Fibroblast of peridontal ligament (primary cell): ENCODE measurements at regions not wholly inside any gene's neighbourhood (a gene's known extent, or its start where the extent isn't known, plus 50 kb on each side); places are given as distances from the start of the nearest gene placed in this dataset.

Source experiments
- DNase-seq: peaks from one replicate; pipeline ENCODE4 v3.0.0-alpha.2; 2010; ENCODE audit errors: extremely low read depth

DNA sequence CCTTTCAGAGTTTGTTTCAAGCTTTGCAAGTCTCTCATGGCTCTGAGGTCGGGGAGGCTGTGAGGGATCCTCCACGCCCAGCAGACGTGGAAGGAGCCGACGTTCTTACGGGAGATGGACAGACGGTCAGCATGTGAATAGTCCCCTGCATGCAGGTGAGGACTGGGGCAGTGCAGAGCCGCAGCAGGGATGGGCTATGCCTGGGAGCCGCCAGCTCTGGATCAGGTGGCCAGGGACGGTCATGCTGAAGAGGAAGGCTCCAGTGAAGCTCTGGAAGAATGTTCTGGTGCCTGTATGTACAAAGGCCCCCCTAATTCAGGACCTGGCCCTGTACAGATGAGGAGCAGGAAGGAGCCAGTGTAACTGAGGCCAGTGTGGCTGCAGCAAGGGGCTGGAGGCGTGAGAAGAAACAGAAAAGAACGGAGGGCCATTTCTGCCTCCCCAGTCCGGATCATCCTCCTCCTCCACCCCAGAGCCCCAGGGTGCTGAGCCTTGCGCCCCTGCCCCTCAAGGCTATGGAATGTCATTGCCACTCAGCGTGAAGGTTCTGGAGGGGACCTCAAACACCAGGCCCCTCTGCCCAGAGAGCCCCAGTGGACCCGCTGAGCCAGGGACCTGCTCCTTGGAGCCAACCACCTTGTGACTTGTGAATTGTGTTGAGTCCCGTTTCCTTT lies 96.8 kb upstream of the DIO3 start:
- DNase-seq, result no peak

DNA sequence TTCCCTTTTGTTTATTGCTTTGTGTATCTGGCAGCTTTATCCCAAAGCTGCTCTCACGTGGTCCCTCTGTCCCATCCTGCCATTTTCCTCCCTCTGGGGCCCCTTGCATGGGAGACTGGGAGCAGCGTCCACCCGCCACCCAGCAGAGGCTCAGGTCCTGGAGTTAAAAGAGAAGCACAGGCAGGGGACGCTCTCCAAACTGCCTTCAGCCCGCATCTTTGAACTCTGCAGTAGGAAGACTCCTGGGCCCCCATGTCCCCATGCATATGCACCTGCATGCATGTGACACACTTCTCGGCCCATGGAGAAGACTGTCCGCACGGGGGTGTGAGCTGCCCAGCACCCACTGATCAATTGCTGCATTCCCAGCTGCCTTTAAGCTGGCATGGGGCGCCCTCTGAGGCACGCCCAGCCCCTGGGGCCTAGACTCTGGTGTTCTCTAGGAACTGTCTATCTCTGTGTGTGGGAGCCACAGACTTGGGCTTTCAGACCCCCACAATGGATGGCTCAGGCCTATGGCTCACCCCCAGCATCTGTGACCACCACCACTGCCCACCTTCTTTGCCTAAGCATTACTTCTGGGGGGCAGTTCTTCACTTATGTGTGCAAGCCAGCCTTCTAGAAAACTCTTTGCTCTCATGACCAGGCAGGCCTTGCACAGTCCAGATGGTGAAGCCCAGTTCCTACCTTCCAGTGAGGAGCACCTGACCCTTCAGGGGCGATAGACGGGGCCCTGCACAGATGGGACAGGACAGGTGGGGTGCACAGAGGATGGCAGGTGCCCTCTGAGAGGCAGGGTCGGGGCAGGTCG lies 96.1 kb upstream of the DIO3 start:
- DNase-seq, result no peak

DNA sequence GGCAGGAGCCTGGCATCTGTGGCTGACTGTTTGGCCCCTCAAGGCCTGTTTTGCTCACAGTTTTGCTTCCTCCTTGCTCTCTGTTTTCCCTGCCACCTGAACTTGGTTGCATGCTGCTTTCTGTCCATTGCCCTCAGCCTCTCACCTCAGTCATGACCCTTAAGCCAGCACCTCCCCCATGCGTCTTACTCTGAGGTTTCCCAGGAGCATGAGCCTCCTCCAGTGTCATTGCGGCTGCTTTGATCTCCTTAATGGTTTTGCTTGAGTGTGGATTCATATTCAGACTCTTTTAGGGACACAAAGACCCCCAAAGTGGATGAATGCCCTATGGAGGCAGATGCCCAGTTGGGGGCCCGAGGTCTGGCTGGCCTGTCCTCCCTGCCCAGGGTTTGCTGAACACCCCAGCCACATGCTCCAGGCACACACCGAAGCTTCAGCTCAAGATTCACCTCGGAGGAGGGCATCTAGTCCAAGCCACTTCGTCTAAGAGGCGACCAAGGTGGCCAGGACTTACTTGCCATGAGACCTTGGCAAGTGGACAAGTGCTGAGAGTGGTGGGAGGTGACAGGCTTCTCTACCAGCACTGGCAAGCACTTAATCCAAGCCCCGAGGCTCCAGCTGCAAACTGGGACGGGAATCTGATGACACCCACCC lies 95.4 kb upstream of the DIO3 start:
- DNase-seq, result no peak

DNA sequence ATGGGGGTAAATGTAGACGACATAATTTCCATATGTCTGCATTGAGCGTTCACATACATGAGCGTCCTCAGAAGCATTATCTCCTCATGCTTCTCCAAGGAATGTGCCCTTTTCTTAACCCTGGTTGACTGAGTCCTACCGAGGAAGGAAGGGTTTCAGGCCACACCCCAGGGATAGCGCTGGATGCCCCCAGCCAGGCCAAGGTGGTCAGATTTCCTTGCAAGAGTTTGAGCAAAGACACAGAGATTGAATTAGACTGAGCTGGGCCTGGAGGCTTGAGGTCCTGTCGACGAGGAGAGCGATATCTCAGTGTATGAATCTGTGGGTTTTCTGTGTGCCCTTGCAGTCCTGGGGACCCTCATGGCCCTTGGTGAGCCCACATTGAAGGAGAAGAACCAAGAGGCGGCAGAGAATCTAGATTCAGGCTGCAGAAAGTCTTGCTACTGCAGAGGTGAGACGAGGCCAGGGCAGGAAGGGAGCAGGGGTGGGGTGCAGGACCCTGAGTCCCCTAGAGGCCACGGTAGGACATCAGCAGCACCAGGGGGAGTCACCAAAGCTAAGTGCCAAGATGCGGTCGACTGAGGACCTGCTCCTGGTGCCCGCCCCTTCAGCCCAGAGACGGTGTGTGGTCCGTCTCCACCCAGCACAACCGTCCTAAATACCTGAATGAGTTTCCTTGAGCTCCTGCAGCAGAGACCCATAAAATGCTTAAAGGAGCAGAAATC lies 94.7 kb upstream of the DIO3 start:
- no peak for DNase-seq

DNA sequence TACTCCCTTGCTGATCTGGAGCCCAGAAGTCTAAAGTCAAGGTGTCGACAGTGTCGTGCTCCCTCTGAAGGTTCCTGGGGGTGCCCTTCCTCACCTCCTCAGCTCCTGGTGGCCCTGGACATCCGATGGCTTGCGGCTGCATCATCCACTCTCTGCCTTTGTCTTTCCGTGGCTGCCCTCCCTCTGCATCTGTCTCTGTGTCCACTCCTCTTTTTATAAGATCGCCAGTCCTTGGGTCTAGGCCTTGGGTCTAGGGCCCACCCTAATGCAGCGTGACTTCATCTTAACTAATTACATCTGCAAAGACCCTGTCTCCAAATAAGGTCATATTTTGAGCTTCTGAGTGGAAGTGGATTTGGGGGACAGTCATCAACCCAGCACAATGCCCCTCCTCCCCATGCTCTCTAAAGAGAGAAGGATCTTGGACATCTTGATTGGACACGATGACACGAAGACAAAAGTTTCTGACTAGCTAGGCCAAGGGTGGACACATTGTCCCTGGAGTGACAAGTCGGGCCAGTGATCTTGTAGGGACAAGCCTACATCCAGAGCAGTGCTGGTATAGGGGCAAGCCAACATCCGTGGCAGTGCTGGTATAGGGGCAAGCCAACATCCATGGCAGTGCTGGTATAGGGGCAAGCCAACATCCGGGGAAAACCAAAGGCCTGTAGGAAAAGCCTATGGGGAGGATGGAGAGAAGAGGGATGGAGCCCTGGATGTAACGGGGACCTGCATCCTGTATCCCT lies 93.9 kb upstream of the DIO3 start:
- DNase-seq, result no peak

DNA sequence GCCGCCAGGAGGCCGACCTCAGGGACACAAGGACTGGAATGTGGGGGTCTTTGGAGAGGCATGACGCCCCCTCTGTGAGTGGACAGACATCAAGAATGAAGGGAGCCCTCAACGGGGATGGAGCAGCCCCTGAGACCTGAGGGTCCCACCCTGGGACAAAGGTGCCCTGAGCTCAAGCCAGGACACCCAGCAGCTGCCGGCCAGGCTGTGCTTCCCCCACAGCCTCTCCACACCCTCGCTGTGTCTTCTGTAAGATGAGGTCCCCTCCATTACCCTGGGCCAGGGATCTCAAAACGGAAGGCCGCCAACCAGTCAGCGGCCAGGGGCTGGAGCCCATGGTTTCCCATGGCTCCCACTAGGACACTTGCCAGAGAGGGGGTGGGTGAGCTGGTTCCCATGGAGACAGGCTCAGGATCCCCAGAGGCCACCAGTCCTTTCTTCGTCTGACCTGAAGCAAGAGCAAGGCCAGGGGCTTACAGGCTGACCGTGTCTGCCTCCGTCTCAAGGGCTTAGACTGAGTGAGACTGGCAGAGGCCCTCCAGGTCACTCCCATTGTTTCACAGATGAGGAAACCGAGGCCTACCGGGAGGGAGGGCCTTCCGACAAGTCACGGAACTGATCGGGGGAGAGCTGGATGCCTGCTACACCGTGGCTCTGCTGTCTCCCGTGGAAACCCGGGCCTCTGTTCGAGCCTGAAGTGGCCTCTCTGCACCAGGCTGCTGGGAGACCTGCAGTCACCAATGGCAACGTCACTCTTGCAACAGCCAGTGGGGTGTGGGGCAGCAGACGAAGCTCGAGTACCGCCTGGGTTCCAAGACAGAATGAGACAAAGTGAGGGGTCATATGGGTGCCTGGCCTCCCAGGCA lies 91.7 kb upstream of the DIO3 start:
- DNase-seq, result no peak

DNA sequence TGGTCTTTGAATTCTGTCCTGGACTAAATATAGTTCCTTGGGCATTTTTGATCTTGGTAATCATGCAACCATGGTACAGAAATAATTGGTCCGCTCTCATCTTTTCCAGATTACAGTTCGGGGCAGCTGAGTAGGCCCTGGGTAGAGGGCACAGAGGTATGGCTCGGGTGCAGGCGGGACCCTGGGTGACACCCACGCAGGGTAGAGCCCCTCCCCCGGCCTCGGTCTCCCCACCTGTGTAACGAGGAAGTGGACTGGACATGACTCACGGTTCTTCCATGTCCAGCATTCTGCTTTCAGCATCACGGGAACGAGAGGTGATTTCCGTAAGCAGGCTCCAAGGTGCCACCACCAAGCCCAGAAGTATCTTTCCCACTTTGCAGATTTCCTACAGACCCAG lies 91.0 kb upstream of the DIO3 start:
- no peak for DNase-seq

DNA sequence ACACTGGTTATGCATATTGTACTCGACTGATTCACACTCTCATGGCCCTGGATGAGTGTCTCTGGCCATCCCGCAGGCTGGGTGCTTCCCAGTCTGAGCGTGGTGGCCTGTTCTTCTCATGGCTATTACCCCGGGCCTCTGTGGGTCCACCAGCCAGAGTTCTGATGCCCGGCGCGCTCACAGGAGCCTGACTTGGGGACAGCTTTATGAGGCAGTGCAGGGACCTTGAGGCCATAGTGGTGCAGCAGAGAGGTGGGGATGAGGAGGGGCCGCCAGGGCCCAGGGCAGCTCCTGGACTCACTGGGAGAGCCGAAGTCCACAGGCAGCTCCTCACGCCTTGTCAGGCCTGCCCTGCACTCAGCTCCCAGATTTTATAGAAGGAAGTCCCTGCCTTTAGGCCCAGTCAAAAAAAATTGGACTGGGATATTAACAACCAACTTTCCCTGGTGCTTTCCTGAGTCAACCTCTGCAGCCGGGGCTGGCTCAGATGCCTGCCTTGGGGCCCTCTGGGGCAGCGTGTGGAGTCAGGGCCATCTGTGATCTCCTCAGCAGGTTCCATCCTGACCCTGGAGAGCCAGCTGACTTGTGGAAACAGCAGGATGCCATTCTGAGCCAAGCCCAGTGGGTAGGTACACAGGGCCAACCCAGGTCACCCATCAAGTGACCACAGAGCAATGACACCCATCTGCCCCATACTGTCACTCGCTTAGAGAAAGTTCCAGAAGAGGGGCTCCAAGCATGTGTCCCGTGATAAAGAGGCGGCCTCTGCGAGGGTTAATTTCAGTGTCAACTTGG lies 89.4 kb upstream of the DIO3 start:
- DNase-seq, result no peak

DNA sequence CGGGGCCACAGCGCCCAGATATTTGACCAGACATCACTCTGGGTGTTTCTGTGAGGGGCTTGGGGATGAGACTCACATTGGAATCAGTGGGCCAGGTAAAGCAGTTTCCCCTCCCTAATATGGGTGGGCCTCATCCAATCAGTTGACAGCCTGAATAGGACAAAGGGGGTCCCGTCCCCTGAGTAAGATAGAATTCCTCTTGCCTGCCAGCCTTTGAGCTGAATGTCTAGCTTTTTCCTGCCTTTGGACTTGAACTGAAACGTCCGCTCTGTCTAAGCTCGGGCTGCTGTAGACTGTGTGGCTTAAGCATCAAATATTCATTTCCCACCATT lies 88.8 kb upstream of the DIO3 start:
- DNase-seq, result no peak

DNA sequence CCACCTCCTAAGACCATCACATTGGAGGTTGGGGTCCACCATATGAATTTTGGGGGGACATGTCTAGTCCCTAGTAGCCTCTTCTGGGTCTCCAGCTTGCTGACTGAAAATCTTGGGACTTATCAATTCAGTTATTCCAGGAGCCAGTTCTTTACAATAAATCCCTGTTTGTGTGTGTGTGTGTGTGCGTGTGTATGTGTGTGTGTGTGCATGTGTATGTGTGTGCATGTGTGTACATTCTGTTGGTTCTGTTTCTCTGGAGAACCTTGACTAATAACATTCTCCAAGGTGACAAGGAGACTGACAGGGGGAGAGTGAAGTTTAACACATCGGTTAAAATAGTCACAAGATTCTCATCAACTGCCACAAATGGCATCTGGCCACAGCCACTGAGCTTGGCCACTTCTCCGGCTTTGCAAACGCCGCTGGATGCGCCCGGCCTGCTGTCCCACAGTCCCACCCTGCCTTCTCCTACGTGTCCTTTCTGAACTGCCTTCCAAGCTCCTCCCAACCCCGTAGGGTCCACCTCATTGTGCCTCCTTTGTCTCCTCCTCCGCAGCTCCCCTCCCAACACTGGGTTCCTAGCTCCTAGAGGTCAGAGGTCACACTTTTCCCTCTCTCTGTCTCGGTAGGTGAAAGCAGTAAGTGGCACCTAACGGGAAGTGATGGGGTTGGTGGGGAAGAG lies 88.1 kb upstream of the DIO3 start:
- no peak for DNase-seq

DNA sequence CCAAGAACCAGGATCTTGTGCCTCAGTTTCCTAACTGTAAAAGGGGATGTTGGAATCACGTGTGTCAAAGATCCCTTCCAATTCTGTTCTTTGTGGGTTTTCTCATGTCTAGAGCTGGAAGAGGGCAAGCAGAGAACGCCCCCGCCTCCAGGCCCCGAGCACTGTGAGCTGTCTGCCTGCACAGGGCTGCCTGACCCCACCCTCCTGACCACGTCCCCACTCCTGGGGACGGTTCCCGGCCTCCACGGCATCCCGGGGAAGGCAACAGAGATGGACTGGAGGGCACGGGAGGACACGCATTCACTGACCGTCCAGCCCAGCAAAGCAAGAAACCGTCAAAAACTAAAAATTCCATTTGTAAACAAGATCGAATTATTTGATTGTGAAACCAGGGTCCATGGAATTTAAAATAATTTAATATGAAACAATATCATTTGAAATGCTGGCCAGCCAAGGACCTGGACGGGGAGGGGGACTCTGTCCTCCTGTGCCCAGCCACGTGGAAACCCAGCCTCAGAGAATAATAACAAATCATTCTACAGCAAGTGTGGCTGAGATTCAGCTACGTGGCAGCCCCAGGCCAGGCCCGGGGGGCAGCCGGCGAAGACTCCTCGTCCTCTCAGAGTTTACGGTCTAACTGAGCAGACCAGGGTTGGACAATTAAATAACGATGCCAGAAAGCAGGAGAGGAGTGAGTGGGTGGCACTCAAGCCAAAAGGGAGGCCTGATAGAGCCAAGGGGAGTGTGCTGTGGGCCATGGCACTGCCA lies 87.3 kb upstream of the DIO3 start:
- DNase-seq, result no peak

DNA sequence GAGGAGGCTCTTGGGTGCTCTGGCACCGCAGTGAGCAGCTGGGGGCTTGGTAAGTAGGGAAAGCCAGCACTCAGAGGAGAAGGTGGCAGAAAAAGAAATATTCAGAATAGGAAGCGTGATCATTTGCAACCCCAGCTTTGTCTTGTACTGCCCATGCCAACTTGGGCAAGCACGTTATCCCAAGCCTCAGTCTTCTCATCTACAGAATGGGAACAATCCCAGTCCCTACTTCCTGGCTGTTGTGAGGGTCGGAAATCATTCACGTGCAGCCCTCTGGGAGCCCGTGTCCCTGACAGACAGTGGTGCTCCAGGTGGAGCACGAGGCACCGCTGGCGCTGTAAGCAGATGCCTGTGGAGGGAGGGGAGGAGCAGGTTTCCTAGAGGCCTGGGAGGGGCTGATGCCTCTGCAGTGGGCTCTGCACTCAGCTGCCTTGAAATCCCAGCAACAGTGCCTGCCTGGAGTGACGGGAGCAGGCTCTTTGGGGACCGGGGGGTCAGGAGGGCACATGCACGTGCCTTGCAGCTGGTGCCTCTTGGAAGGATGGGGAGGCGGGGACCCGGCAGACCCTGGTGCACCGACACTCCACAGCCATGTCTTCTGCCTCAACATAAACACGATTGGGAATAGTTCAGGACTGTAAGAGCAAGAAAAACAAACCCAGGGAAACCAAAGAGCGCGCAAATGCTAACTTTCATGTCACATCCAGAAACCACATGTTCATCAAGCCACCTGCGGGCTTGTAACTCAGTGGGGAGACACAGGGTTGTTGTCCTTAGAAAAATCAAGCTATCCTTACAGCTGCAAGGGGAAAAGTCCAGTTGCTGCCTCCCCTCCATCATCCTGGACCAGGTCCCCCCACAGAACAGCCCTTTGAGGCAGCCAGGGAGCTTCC lies 86.5 kb upstream of the DIO3 start:
- peak; percentile 14 for DNase-seq

DNA sequence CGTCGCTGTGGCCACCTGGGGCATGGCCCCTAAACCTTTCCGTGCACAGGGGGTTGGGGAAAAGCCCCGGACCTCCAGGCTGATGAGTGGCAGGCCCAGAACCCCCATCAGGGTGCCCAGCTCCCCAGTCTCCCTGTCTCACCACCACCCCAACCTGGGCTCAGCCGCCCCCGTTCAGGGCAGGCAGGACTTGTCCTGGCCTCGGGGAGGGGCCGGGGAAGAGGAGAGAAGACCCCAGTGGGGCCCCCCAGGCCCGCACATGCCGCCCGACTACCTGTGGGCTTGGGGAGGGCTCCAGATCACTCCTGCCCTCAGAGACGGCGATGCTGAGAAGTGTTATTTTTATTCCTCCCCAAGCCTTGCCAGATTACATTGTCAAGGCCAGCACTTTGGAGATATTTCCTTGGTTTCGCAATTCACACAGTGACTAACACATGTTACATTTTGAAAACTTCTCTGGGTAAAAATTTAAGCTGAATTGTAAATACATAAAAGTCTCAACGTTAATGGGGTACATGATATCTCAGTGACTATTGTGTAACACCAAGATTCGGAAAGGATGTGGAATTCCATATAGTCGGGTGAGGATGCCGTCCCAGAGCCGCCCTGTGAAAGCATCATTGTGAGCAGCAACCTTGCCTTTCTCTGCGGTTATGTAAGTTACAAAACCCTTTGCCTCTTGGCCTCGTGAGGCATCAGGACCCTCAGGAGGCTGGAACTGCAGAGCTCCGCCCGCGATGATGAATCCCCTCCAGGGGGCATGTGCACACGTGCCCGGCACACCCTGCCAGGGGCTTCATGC lies 85.6 kb upstream of the DIO3 start:
- peak; percentile 90 for DNase-seq

DNA sequence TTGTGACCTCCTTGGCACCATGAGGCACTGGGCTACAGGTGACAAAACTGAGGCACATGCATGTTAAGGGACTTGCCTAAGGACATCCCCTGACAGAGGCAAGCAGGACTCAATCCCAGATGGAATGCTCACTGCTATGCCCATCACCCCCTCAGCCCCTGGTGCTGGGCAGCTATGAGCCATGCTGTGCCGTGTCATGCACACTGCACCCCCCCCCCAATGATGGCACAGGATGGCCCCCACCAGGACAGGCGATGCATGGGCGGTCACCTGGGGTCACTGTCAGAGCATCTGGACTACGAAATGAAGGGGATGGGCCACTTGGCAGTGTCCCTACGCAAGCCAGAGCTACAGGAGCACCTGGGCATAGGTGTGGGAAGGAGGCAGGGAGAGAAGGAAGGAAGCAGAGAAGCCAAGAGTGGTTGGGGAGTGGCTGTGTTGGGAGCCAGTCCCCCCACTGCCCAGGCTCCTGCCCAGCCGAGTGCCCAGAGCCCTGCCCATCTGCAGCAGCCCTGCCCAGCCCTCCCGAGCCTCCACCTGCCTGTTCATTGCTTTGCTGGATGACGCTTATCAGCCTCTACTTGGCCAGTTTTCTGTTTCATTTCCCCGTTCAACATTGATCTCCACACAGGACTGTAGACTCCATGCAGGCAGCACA lies 84.9 kb upstream of the DIO3 start:
- DNase-seq, result no peak

DNA sequence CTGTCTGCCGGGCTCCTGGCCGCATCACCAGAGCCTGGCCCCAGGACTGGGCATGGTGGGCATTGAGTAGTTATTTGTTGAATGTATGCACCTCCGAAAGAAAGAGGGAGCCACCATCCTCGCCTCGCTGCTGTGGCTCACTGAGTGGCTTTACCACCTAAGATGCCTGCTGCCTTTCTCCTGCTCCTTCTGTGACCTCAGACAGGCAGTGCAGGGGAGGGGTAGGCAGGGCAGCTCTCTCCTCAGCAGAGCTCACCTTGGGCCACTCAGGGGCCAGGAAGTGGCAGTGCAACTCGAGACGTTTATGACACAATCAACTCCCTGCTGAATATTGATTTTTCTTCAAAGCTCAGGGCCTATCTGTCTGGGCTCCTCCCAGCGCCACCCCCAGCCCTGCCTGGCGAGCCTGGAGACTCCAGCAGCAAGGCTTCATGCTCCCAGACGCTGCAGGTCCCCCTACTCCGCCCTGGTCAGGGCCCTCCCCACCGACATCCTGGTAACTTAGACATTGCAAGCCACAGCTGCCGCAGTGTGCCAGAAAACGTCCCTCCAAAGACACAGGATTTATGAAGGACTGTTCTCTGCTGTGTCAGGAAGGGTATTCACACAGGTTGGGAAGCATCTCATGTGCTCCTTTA lies 84.3 kb upstream of the DIO3 start:
- no peak for DNase-seq

DNA sequence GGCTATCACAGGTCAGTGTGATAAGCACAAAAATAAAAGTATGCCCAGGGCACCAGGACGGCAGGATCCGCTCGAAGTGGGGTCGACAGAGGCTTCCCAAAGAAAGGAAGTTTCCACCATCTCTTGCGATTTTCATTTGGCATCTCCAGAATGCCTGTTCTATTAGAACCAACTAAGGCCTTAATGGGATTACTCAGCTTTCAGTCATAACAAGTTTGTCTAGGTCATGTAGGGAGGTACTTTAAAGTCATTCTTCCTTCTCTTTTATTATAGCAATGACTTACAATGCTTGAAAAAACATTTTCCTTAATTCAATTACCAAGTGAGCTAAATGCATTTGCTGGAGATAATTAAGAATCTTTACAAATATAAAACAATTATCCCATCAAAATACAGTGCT lies 83.6 kb upstream of the DIO3 start:
- peak; percentile 7 for DNase-seq
